AG09319 (cell line): ENCODE measurements at regions not wholly inside any gene's neighbourhood (a gene's known extent, or its start where the extent isn't known, plus 50 kb on each side); places are given as distances from the start of the nearest gene placed in this dataset.
"Not testable (repeated sequence)": the region's sequence is repeated elsewhere in the genome, so short reads cannot be mapped to it uniquely, and the experiment has no call there.

Experiments used
- DNase-seq: peaks from one replicate; pipeline ENCODE4 v3.0.0-alpha.2; 2010; ENCODE audit warnings: low read depth; ENCODE audit errors: extremely low read depth
- CTCF ChIP-seq: IDR thresholded peaks from 2 replicates; pipeline ENCODE4 v1.5.1; 2011; ENCODE audit warnings: low read depth, mild to moderate bottlenecking, inconsistent platforms, low read length, moderate library complexity

GRCh38 chr1:166691476-166691875, 147.8 kb upstream of the POGK start:
- DNase-seq, result no peak
- no peak for TF ChIP-seq CTCF

GRCh38 chr1:166692346-166692745, 146.9 kb upstream of the POGK start:
- no peak for TF ChIP-seq CTCF
- DNase-seq, result no peak

DNA sequence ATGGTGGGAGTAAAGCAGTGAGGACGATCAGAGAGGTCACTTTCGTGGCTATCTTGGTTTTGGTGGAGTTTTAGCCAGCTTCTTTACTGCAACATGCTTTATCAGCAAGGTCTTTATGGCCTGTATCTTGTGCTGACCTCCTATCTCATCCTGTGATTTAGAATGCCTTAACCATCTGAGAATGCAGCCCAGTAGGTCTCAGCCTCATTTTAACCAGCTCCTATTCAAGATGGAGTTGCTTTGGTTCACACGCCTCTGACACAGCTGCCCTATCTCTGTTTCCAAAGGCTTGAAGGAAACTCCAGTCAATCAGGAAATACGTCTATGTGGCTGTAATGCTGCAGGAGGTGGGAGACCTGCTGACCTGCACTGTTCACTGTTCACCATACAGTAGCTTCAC, 146.1 kb upstream of the POGK start:
- no peak for DNase-seq
- no peak for TF ChIP-seq CTCF

DNA sequence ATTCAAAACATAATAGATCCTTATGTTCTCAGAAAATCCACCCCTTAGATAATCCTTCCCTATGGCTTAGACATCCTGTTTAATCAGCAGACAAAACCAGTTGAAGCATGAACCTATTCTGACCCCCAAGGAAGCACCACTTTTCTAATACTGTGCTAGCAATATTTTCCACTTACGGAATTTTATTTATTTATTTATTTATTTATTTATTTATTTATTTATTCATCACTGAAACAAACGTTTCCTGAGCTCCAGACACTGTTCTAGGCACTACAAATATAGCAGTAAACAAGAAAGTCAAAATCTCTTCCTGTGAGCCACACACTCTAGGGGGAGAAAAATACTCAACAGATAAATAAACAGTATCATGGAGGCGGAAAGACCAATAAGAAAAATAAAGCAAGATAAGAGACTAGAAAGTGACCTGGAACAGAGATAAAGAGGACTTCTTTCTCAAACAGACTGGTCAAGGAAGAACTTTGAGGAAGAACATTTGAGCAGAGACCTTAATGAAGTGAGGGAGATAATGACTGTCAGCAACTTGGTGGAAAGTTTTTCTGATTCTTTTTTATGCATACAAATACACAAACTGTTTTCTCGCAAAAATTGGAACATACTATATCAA, 145.5 kb upstream of the POGK start:
- no peak for TF ChIP-seq CTCF
- DNase-seq, result no peak

DNA sequence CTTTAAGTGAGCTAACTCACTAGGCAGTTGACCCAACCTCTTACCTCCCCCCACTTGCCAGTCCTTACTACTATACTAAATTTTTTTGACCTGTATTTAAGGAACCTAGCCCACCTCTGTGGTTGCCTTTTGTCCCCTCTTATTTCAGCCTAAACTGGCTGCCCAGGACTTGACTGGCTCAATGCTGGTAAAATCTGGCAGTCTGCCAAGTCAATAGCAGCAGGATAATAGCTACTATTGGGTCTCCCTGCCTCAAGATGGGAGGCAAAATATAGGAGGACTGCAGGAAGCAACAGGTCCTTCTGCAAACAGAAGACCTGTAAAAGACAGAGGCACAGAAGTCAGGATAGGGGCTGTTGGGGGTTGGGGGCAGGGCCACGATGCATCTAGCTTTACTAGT, 144.2 kb upstream of the POGK start:
- no peak for DNase-seq
- no peak for TF ChIP-seq CTCF

- DNase-seq, result not testable (repeated sequence)
These were observed 143.4 kb upstream of the POGK start for GRCh38 chr1:166695834-166696233.

GRCh38 chr1:166698771-166699170, 140.5 kb upstream of the POGK start:
- TF ChIP-seq CTCF, result no peak
- DNase-seq, result no peak

- no peak for DNase-seq
- TF ChIP-seq CTCF, result no peak
These were observed 139.7 kb upstream of the POGK start for GRCh38 chr1:166699613-166700012.
